ENCODE measurements at regions not wholly inside any gene's neighbourhood (a gene's known extent, or its start where the extent isn't known, plus 50 kb on each side); places are given as distances from the start of the nearest gene placed in this dataset.
"Not testable (repeated sequence)": the region's sequence is repeated elsewhere in the genome, so short reads cannot be mapped to it uniquely, and the experiment has no call there.

GRCh38 chr14:44609876-44610510 lies 102.9 kb upstream of the FSCB start:
- no peak for DNase-seq (ENCODE audit: low spot score in 2 of 2)
- no peak for ATAC-seq
- Mint-ChIP-seq H3K27ac (no peak overlapping the region), H3K36me3 (no peaks in the 10 kb centered on the region), H3K9me3 (no peaks in the 10 kb centered on the region)

GRCh38 chr14:44609201-44609600 lies 102.1 kb upstream of the FSCB start:
- H3K9me3 Mint-ChIP-seq, result no peaks in the 10 kb centered on the region
- H3K27ac Mint-ChIP-seq, result no peak overlapping the region
- ATAC-seq (no peak), DNase-seq (ENCODE audit: low spot score in 2 of 2) (no peak)
- H3K36me3 Mint-ChIP-seq, result no peaks in the 10 kb centered on the region

GRCh38 chr14:44607701-44608100 lies 100.6 kb upstream of the FSCB start:
- no peaks in the 10 kb centered on the region for H3K9me3 Mint-ChIP-seq
- no peak overlapping the region for H3K27ac Mint-ChIP-seq
- DNase-seq (ENCODE audit: low spot score in 2 of 2), result no peak
- ATAC-seq, result no peak
- H3K36me3 Mint-ChIP-seq, result no peaks in the 10 kb centered on the region

- DNase-seq (ENCODE audit: low spot score in 2 of 2) (no peak), ATAC-seq (no peak)
- Mint-ChIP-seq H3K27ac (no peak overlapping the region), H3K36me3 (no peaks in the 10 kb centered on the region), H3K9me3 (peaks cover 0 to 3% of the 10 kb centered on the region in 2 donors)
These were observed 99.5 kb upstream of the FSCB start for GRCh38 chr14:44606576-44606975.

GRCh38 chr14:44601266-44601665 lies 94.2 kb upstream of the FSCB start:
- not testable (repeated sequence) for DNase-seq (ENCODE audit: low spot score in 2 of 2); H3K9me3 Mint-ChIP-seq; H3K27ac Mint-ChIP-seq; ATAC-seq; H3K36me3 Mint-ChIP-seq

- no peak for DNase-seq (ENCODE audit: low spot score in 2 of 2)
- Mint-ChIP-seq H3K36me3 (no peaks in the 10 kb centered on the region), H3K27ac (no peak overlapping the region), H3K9me3 (no peaks in the 10 kb centered on the region)
- no peak for ATAC-seq
These were observed 82.1 kb upstream of the FSCB start for GRCh38 chr14:44589180-44589579.

GRCh38 chr14:44586910-44587309 lies 79.8 kb upstream of the FSCB start:
- H3K9me3 Mint-ChIP-seq, result peaks cover 7 to 8% of the 10 kb centered on the region in 2 donors
- no peaks in the 10 kb centered on the region for H3K36me3 Mint-ChIP-seq
- no peak for DNase-seq (ENCODE audit: low spot score in 2 of 2)
- no peak overlapping the region for H3K27ac Mint-ChIP-seq
- no peak for ATAC-seq

GRCh38 chr14:44576356-44576755 lies 69.3 kb upstream of the FSCB start:
- Mint-ChIP-seq H3K27ac (no peak overlapping the region), H3K9me3 (peaks cover 13 to 24% of the 10 kb centered on the region in 2 donors), H3K36me3 (peaks cover 0 to 19% of the 10 kb centered on the region in 2 donors)
- ATAC-seq (no peak), DNase-seq (ENCODE audit: low spot score in 2 of 2) (no peak)

GRCh38 chr14:44567997-44568396 lies 60.9 kb upstream of the FSCB start:
- ATAC-seq, result no peak
- no peak for DNase-seq (ENCODE audit: low spot score in 2 of 2)
- Mint-ChIP-seq H3K36me3 (peaks cover 5 to 6% of the 10 kb centered on the region in 2 donors), H3K27ac (no peak overlapping the region), H3K9me3 (peaks cover 14 to 26% of the 10 kb centered on the region in 2 donors)

- DNase-seq (ENCODE audit: low spot score in 2 of 2), result no peak
- no peak for ATAC-seq
- no peak overlapping the region for H3K27ac Mint-ChIP-seq
- H3K9me3 Mint-ChIP-seq, result peaks cover 14 to 15% of the 10 kb centered on the region in 2 donors
- H3K36me3 Mint-ChIP-seq, result peaks cover 5 to 6% of the 10 kb centered on the region in 2 donors
These were observed 58.9 kb upstream of the FSCB start for GRCh38 chr14:44565968-44566367.

- peaks cover 8 to 16% of the 10 kb centered on the region in 2 donors for H3K9me3 Mint-ChIP-seq
- ATAC-seq, result no peak
- H3K27ac Mint-ChIP-seq, result no peak overlapping the region
These were observed 57.8 kb upstream of the FSCB start for GRCh38 chr14:44564908-44565307.

More at GRCh38 chr14:44564908-44565307, 57.8 kb upstream of the FSCB start:
- DNase-seq (ENCODE audit: low spot score in 2 of 2), result no peak
- peaks cover 5 to 6% of the 10 kb centered on the region in 2 donors for H3K36me3 Mint-ChIP-seq
